Suprapubic skin (tissue), 4 donors: ENCODE measurements at regions not wholly inside any gene's neighbourhood (a gene's known extent, or its start where the extent isn't known, plus 50 kb on each side); places are given as distances from the start of the nearest gene placed in this dataset.
A peak's percentile ranks its signal among the peaks of the same experiment; 100 is the strongest.
"Not testable (repeated sequence)": the region's sequence is repeated elsewhere in the genome, so short reads cannot be mapped to it uniquely, and the experiment has no call there.

Source experiments
- DNase-seq, 2 donors: peaks; one replicate each; pipeline ENCODE4 v3.0.0-alpha.2; 2019; ENCODE audit warnings: low spot score in 2 of 2
- H3K27ac ChIP-seq: fragments of 200-600 bp; sonication (generic); one replicate; pipeline ENCODE4 v1.5.1; 2019
- H3K27me3 ChIP-seq: fragments of 200-600 bp; sonication (generic); one replicate; pipeline ENCODE4 v1.5.1; 2019
- H3K36me3 ChIP-seq: fragments of 200-600 bp; sonication (generic); one replicate; pipeline ENCODE4 v1.5.1; 2019
- H3K4me1 ChIP-seq: fragments of 200-600 bp; sonication (generic); one replicate; pipeline ENCODE4 v1.5.1; 2019
- H3K4me3 ChIP-seq: fragments of 200-600 bp; sonication (generic); one replicate; pipeline ENCODE4 v1.5.1; 2019; ENCODE audit warnings: mild to moderate bottlenecking
- H3K9me3 ChIP-seq: fragments of 200-600 bp; sonication (generic); one replicate; pipeline ENCODE4 v1.5.1; 2019
- EP300 ChIP-seq: sonication (generic); formaldehyde crosslinking; IDR thresholded peaks from one replicate; pipeline ENCODE4 v1.6.1; 2017; ENCODE audit warnings: antibody characterized with exemption
- POLR2A ChIP-seq, 2 donors: fragments of 450-650 bp; IDR thresholded peaks; one replicate each; pipeline ENCODE4 v1.6.1; 2017; ENCODE audit warnings: antibody characterized with exemption in 2 of 2, mild to moderate bottlenecking in 2 of 2, moderate library complexity in 2 of 2
- POLR2AphosphoS5 ChIP-seq, 3 donors: sonication (generic); formaldehyde crosslinking; IDR thresholded peaks; one replicate each; pipeline ENCODE4 v1.6.1; 2017; ENCODE audit warnings: antibody characterized with exemption in 3 of 3
- WGBS: methylation state at CpG from one replicate; pipeline ENCODE4 v1.1.5; 2018; 5-methylcytosine and 5-hydroxymethylcytosine counted together
- TF ChIP-seq, protein P1 (sequence below), 2 donors: fragments of 200-600 bp in 1 of 2; fragments of 450-650 bp in 1 of 2; sonication (generic) in 1 of 2; IDR thresholded peaks; one replicate each; pipeline ENCODE4 v1.5.1; 2016 to 2019; ENCODE audit warnings: antibody characterized with exemption in 2 of 2, mild to moderate bottlenecking in 1 of 2, moderate library complexity in 1 of 2

DNA sequence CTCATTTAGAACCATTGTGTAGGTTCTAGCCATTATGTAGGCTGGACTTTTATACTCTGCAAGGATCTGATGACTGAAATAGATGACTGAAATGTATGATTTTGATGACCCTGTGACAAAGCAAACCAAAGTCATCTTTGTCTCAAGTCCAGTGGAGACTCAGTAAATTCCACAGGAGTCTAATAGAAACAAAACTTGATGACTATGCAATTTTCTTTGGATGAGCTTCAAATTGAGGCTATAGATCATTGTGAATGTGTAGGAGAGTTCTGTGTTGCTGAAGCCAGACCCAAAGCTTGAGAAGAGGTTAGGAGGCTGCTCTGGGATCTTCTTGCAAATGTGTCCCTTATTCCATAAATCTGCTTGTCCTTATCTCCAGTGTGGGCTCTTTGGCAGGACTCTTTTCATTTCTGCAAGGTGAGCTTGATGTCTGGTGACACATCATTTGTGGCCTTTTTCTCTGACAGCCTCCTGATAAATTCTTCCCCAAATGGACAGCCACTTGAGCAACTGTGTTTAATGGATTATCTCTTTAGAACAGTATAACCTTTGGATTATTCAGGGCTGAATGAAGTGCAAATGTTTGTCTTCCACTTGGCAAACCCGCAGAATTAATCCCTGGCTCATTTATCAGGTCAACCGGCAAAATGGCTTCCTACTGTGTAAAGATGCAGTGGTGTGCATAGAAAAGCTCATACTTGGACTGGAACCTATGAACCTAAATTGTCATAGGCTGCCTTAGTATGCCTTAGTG, 235.1 kb upstream of the ANKH start:
- TF ChIP-seq, protein P1, sequence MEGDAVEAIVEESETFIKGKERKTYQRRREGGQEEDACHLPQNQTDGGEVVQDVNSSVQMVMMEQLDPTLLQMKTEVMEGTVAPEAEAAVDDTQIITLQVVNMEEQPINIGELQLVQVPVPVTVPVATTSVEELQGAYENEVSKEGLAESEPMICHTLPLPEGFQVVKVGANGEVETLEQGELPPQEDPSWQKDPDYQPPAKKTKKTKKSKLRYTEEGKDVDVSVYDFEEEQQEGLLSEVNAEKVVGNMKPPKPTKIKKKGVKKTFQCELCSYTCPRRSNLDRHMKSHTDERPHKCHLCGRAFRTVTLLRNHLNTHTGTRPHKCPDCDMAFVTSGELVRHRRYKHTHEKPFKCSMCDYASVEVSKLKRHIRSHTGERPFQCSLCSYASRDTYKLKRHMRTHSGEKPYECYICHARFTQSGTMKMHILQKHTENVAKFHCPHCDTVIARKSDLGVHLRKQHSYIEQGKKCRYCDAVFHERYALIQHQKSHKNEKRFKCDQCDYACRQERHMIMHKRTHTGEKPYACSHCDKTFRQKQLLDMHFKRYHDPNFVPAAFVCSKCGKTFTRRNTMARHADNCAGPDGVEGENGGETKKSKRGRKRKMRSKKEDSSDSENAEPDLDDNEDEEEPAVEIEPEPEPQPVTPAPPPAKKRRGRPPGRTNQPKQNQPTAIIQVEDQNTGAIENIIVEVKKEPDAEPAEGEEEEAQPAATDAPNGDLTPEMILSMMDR (IDR thresholded peaks at IDR 0.05): no peak
- no peak for TF ChIP-seq POLR2AphosphoS5 (IDR thresholded peaks at IDR 0.05)
- TF ChIP-seq EP300: no peak
- TF ChIP-seq POLR2A (IDR thresholded peaks at IDR 0.05): no peak
- WGBS: 100% methylated on average over 2 of the region's 2 CpGs
- no peaks in the 10 kb centered on the region for H3K4me1 ChIP-seq
- no peaks in the 10 kb centered on the region for H3K9me3 ChIP-seq
- no peak overlapping the region for H3K4me3 ChIP-seq
- no peak for DNase-seq
- no peak overlapping the region for H3K27ac ChIP-seq
- H3K36me3 ChIP-seq: no peaks in the 10 kb centered on the region
- H3K27me3 ChIP-seq: no peaks in the 10 kb centered on the region

DNA sequence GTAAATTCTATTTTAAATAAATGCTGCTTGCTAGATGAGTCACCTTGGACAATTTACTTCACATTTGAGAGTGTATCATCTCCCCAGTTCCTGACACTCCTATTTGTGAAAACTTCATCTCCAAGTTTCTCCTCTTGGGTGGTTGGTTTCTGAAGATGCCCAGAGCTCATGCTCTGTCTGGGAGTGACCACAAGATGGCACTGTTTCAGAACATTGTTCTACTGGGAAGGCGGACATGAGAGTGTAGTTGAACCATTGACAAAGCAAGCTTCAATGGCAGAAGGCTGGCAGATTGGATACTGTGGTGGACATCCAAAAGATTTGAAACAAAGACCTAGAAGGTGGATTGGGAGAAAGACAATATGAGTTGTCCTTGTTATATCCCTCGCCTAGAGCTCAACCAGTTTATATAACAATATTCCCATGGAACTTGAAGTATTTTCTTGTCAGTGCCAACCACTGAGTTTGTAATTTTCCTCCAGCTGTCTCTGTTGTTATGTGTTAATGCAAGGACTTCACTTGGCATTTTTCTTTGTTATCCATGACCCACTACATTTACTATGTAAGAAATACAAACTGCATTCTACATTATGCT, 234.3 kb upstream of the ANKH start:
- TF ChIP-seq POLR2A (IDR thresholded peaks at IDR 0.05): no peak
- TF ChIP-seq, protein P1 (IDR thresholded peaks at IDR 0.05): peak; percentile 30 to 55
- Histone ChIP-seq H3K27ac (no peak overlapping the region), H3K4me3 (no peak overlapping the region), H3K4me1 (no peaks in the 10 kb centered on the region), H3K36me3 (no peaks in the 10 kb centered on the region), H3K9me3 (no peaks in the 10 kb centered on the region), H3K27me3 (no peaks in the 10 kb centered on the region)
- WGBS: 61% methylated on average over 2 of the region's 2 CpGs
- DNase-seq: no peak

DNA sequence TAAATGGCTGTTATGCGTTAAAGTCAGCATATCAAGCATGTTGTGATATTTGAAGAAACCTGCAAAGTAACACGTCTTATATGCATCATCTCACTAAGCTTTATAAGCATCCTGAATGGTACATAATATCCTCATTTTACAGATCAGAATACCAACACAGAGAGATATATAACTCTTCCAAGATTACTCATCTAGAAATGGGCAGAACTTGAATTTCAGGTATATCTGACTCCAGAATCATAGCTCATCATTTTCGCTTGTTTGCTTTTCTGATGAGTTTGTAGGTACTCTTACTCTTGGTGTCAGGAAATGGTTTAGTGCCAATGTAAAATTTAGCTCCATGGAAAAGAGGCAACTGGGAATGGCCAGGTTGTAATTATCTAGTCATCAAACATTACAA, 232.3 kb upstream of the ANKH start:
- H3K27me3 ChIP-seq: no peaks in the 10 kb centered on the region
- H3K27ac ChIP-seq: no peak overlapping the region
- no peak overlapping the region for H3K4me3 ChIP-seq
- no peaks in the 10 kb centered on the region for H3K4me1 ChIP-seq
- no peaks in the 10 kb centered on the region for H3K9me3 ChIP-seq
- H3K36me3 ChIP-seq: no peaks in the 10 kb centered on the region
- no peak for DNase-seq
- WGBS: 75% methylated on average over 3 of the region's 3 CpGs
- TF ChIP-seq, protein P1 (IDR thresholded peaks at IDR 0.05): no peak
- TF ChIP-seq POLR2A (IDR thresholded peaks at IDR 0.05) (no peak), EP300 (no peak), POLR2AphosphoS5 (IDR thresholded peaks at IDR 0.05) (no peak)

DNA sequence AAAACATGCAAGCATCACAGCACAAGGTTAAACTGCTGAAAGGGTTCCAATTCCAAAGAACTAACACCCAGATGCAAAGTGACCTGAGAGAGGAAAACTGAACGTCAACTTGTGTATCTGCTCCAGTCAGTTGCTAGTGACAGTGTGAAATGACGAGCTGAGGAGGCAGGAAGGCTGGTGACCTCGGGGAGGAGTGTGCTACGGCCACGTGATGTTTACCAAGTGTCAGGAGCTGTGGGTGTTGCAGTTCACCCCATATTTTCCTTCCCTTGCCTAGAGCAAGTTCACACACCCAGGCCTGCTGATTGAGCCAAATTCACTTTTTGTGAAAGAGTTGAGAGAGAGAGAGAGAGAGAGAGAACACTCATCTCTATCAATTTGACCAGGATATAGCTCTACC, 231.6 kb upstream of the ANKH start:
- 43% methylated on average over 5 of the region's 5 CpGs for WGBS
- H3K4me1 ChIP-seq: no peaks in the 10 kb centered on the region
- TF ChIP-seq, protein P1 (IDR thresholded peaks at IDR 0.05): no peak
- no peak for TF ChIP-seq POLR2AphosphoS5 (IDR thresholded peaks at IDR 0.05)
- TF ChIP-seq POLR2A (IDR thresholded peaks at IDR 0.05): no peak
- TF ChIP-seq EP300: no peak
- no peaks in the 10 kb centered on the region for H3K27me3 ChIP-seq
- DNase-seq: no peak
- no peak overlapping the region for H3K4me3 ChIP-seq
- H3K27ac ChIP-seq: no peak overlapping the region
- no peaks in the 10 kb centered on the region for H3K9me3 ChIP-seq
- no peaks in the 10 kb centered on the region for H3K36me3 ChIP-seq

DNA sequence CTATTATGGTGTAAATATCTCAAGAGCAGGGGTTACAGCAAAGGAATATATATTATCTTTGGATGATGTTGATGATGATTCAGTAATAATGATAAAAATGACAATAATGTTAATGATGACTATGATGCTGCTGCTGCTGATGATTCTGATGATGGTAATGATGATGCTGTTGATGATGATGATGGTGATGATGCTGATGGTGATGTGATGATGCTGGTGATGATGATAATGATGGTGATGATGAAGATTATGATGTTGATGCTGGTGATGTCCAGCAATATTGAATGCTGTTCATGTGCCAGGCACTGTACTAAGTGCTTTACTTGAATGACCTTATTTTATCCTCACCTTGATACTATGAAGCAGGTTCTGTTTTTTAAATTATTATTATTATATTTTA, 226.0 kb upstream of the ANKH start:
- no peak overlapping the region for H3K27ac ChIP-seq
- no peaks in the 10 kb centered on the region for H3K4me1 ChIP-seq
- no peaks in the 10 kb centered on the region for H3K27me3 ChIP-seq
- H3K9me3 ChIP-seq: no peaks in the 10 kb centered on the region
- H3K36me3 ChIP-seq: no peaks in the 10 kb centered on the region
- TF ChIP-seq EP300 (no peak), POLR2A (IDR thresholded peaks at IDR 0.05) (no peak), POLR2AphosphoS5 (IDR thresholded peaks at IDR 0.05) (no peak)
- TF ChIP-seq, protein P1 (IDR thresholded peaks at IDR 0.05): no peak
- no peak overlapping the region for H3K4me3 ChIP-seq
- no peak for DNase-seq

DNA sequence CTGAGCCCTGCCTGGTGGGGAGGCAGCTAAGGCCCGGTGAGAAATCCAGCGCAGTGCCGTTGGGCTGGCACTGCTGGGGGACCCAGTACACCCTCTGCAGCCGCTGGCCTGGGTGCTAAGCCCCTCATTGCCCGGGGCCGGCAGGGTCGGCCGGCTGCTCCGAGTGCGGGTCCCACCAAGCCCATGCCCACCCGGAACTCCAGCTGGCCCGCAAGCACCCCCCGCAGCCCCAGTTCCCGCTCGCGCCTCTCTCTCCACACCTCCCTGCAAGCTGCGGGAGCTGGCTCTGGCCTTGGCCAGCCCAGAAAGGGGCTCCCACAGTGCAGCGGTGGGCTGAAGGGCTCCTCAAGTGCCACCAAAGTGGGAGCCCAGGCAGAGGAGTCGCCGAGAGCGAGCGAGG, 225.1 kb upstream of the ANKH start:
- 92% methylated on average over 6 of the region's 22 CpGs for WGBS
- H3K27ac ChIP-seq, DNase-seq, H3K4me3 ChIP-seq, H3K4me1 ChIP-seq, H3K9me3 ChIP-seq, H3K36me3 ChIP-seq, H3K27me3 ChIP-seq: not testable (repeated sequence)
